Activated CD8-positive, alpha-beta memory T cell treated with anti-CD3 and anti-CD28 coated beads, Interleukin-2, amount 10 ng/mL, durations not matched to agents 7 days and 5 days (primary cell): ENCODE measurements at regions not wholly inside any gene's neighbourhood (a gene's known extent, or its start where the extent isn't known, plus 50 kb on each side); places are given as distances from the start of the nearest gene placed in this dataset.

Experiments used
- ATAC-seq: fragments of 150-1000 bp; cut with Tn5 transposase; one replicate; pipeline ENCODE4 v1.10.0; 2021; ENCODE audit warnings: moderate library complexity
- CTCF ChIA-PET: fragments of 350-600 bp; sonication (Branson Sonifier 250); formaldehyde crosslinking; loops from one replicate; lab custom pipeline; 2021; ENCODE audit warnings: antibody characterized with exemption; lab: Charles Lee
- DNase-seq: peaks from one replicate; pipeline ENCODE4 v3.0.0-alpha.2; 2020
- H3K27ac Mint-ChIP-seq: one replicate; pipeline ENCODE4 v1.8.0; 2021; ENCODE audit warnings: mild to moderate bottlenecking, mixed read lengths
- H3K27me3 Mint-ChIP-seq: one replicate; pipeline ENCODE4 v1.8.0; 2021; ENCODE audit warnings: mixed read lengths
- H3K36me3 Mint-ChIP-seq: one replicate; pipeline ENCODE4 v1.8.0; 2021; ENCODE audit warnings: mild to moderate bottlenecking, mixed read lengths
- H3K4me1 Mint-ChIP-seq: one replicate; pipeline ENCODE4 v1.8.0; 2021; ENCODE audit warnings: mixed read lengths
- H3K4me3 Mint-ChIP-seq: one replicate; pipeline ENCODE4 v1.8.0; 2021; ENCODE audit warnings: mild to moderate bottlenecking, moderate library complexity, mixed read lengths
- H3K9me3 Mint-ChIP-seq: one replicate; pipeline ENCODE4 v1.8.0; 2022; ENCODE audit warnings: low read depth, mixed read lengths

- Mint-ChIP-seq H3K36me3 (no peaks in the 10 kb centered on the region), H3K4me1 (no peaks in the 10 kb centered on the region), H3K27me3 (peaks cover 48% of the 10 kb centered on the region), H3K27ac (no peak overlapping the region), H3K9me3 (no peaks in the 10 kb centered on the region), H3K4me3 (no peak overlapping the region)
- CTCF ChIA-PET = no interaction called here
- no peak for ATAC-seq
- no peak for DNase-seq
These were observed 77.4 kb upstream of the ANO4 start for GRCh38 chr12:100716945-100717732.

GRCh38 chr12:100717733-100718067 lies 76.9 kb upstream of the ANO4 start:
- H3K9me3 Mint-ChIP-seq = no peaks in the 10 kb centered on the region

GRCh38 chr12:100718187-100718586 lies 76.4 kb upstream of the ANO4 start:
- CTCF ChIA-PET = no interaction called here
- no peak for DNase-seq
- no peak overlapping the region for H3K4me3 Mint-ChIP-seq
- peaks cover 49% of the 10 kb centered on the region for H3K27me3 Mint-ChIP-seq
- no peaks in the 10 kb centered on the region for H3K36me3 Mint-ChIP-seq
- ATAC-seq = no peak
- H3K27ac Mint-ChIP-seq = no peak overlapping the region
- H3K4me1 Mint-ChIP-seq = no peaks in the 10 kb centered on the region
- no peaks in the 10 kb centered on the region for H3K9me3 Mint-ChIP-seq

More at GRCh38 chr12:100717733-100718067, 76.9 kb upstream of the ANO4 start:
- Mint-ChIP-seq H3K27ac (no peak overlapping the region), H3K4me3 (no peak overlapping the region), H3K4me1 (no peaks in the 10 kb centered on the region), H3K27me3 (peaks cover 48% of the 10 kb centered on the region), H3K36me3 (no peaks in the 10 kb centered on the region)
- DNase-seq (no peak), ATAC-seq (no peak)
- CTCF ChIA-PET = no interaction called here

- Mint-ChIP-seq H3K9me3 (no peaks in the 10 kb centered on the region), H3K27ac (no peak overlapping the region), H3K27me3 (peaks cover 47% of the 10 kb centered on the region), H3K4me1 (no peaks in the 10 kb centered on the region), H3K4me3 (no peak overlapping the region), H3K36me3 (no peaks in the 10 kb centered on the region)
- CTCF ChIA-PET = no interaction called here
- no peak for ATAC-seq
- DNase-seq = no peak
These were observed 74.4 kb upstream of the ANO4 start for GRCh38 chr12:100720016-100720654.

- DNase-seq (no peak), ATAC-seq (no peak)
- H3K4me3 Mint-ChIP-seq = no peak overlapping the region
- peaks cover 38% of the 10 kb centered on the region for H3K27me3 Mint-ChIP-seq
- H3K27ac Mint-ChIP-seq = no peak overlapping the region
- no peaks in the 10 kb centered on the region for H3K4me1 Mint-ChIP-seq
- CTCF ChIA-PET = no interaction called here
- no peaks in the 10 kb centered on the region for H3K36me3 Mint-ChIP-seq
- no peaks in the 10 kb centered on the region for H3K9me3 Mint-ChIP-seq
These were observed 73.4 kb upstream of the ANO4 start for GRCh38 chr12:100721169-100721568.

GRCh38 chr12:100724071-100724470 lies 70.5 kb upstream of the ANO4 start:
- Mint-ChIP-seq H3K27me3 (peaks cover 16% of the 10 kb centered on the region), H3K9me3 (no peaks in the 10 kb centered on the region), H3K27ac (no peak overlapping the region), H3K4me3 (no peak overlapping the region), H3K36me3 (no peaks in the 10 kb centered on the region), H3K4me1 (no peaks in the 10 kb centered on the region)
- CTCF ChIA-PET = no interaction called here
- no peak for ATAC-seq
- DNase-seq = no peak

- CTCF ChIA-PET = no interaction called here
- Mint-ChIP-seq H3K4me3 (no peak overlapping the region), H3K27ac (no peak overlapping the region)
These were observed 60.6 kb upstream of the ANO4 start for GRCh38 chr12:100733817-100734593.

GRCh38 chr12:100737168-100737567 lies 57.4 kb upstream of the ANO4 start:
- Mint-ChIP-seq H3K4me3 (no peak overlapping the region), H3K27ac (no peak overlapping the region), H3K4me1 (no peaks in the 10 kb centered on the region), H3K9me3 (no peaks in the 10 kb centered on the region), H3K27me3 (no peaks in the 10 kb centered on the region), H3K36me3 (no peaks in the 10 kb centered on the region)
- no peak for DNase-seq
- no peak for ATAC-seq
- CTCF ChIA-PET = no interaction called here

More at GRCh38 chr12:100733817-100734593, 60.6 kb upstream of the ANO4 start:
- no peaks in the 10 kb centered on the region for H3K36me3 Mint-ChIP-seq
- no peaks in the 10 kb centered on the region for H3K9me3 Mint-ChIP-seq
- H3K4me1 Mint-ChIP-seq = no peaks in the 10 kb centered on the region
- ATAC-seq = no peak
- H3K27me3 Mint-ChIP-seq = no peaks in the 10 kb centered on the region
- DNase-seq = no peak

GRCh38 chr12:100738086-100738485 lies 56.5 kb upstream of the ANO4 start:
- ATAC-seq (no peak), DNase-seq (no peak)
- no peaks in the 10 kb centered on the region for H3K27me3 Mint-ChIP-seq
- H3K9me3 Mint-ChIP-seq = no peaks in the 10 kb centered on the region
- H3K4me3 Mint-ChIP-seq = no peak overlapping the region
- CTCF ChIA-PET = interaction anchor here (0.5 kb wide), 1 partner anchor 100 kb away, joined by 3 read pairs; no protein-coding TSS in a partner anchor
- no peak overlapping the region for H3K27ac Mint-ChIP-seq
- no peaks in the 10 kb centered on the region for H3K4me1 Mint-ChIP-seq
- H3K36me3 Mint-ChIP-seq = no peaks in the 10 kb centered on the region

GRCh38 chr12:100741084-100741711 lies 53.4 kb upstream of the ANO4 start:
- CTCF ChIA-PET = interaction anchor here (1.2 to 1.8 kb wide), 4 partner anchors 67 to 506 kb away, joined by 3 to 5 read pairs (median 4); no protein-coding TSS in a partner anchor
- no peaks in the 10 kb centered on the region for H3K4me1 Mint-ChIP-seq
- DNase-seq (no peak), ATAC-seq (no peak)
- H3K36me3 Mint-ChIP-seq = no peaks in the 10 kb centered on the region
- no peak overlapping the region for H3K4me3 Mint-ChIP-seq
- H3K27me3 Mint-ChIP-seq = no peaks in the 10 kb centered on the region
- H3K27ac Mint-ChIP-seq = no peak overlapping the region
- H3K9me3 Mint-ChIP-seq = no peaks in the 10 kb centered on the region

- ATAC-seq = no peak
- Mint-ChIP-seq H3K9me3 (no peaks in the 10 kb centered on the region), H3K4me3 (no peak overlapping the region), H3K27me3 (no peaks in the 10 kb centered on the region), H3K27ac (no peak overlapping the region), H3K4me1 (no peaks in the 10 kb centered on the region), H3K36me3 (no peaks in the 10 kb centered on the region)
- no peak for DNase-seq
- CTCF ChIA-PET = no interaction called here
These were observed 51.5 kb upstream of the ANO4 start for GRCh38 chr12:100743060-100743459.
